ENCODE measurements at regions not wholly inside any gene's neighbourhood (a gene's known extent, or its start where the extent isn't known, plus 50 kb on each side); places are given as distances from the start of the nearest gene placed in this dataset.

GRCh38 chr21:31573217-31573616 is 86.3 kb upstream of the SOD1 start:
- no peak for TF ChIP-seq TEAD1 (CRISPR knock-in tag; IDR thresholded peaks at IDR 0.05)
- no peak for TF ChIP-seq CTCF (IDR thresholded peaks at IDR 0.05)
- no peak for TF ChIP-seq E2F4 (CRISPR knock-in tag; IDR thresholded peaks at IDR 0.05; ENCODE audit: borderline replicate concordance, low read depth)
- TF ChIP-seq ZNF425 (CRISPR knock-in tag; conservative IDR thresholded peaks at IDR 0.05): no peak

Measured in WTC11 (cell line).